Esophagus muscularis mucosa (tissue), 4 donors: ENCODE measurements at regions not wholly inside any gene's neighbourhood (a gene's known extent, or its start where the extent isn't known, plus 50 kb on each side); places are given as distances from the start of the nearest gene placed in this dataset.

Experiments used
- DNase-seq: peaks from one replicate; pipeline ENCODE4 v3.0.0-alpha.2; 2017; ENCODE audit errors: extremely low spot score
- H3K27ac ChIP-seq, 4 donors: fragments of 200-600 bp; sonication (generic); replicated peaks in 1 of 4; 1 replicate in 3 of 4; 2 replicates in 1 of 4; pipeline ENCODE4 v1.5.1; 2016 to 2019; ENCODE audit warnings: mild to moderate bottlenecking in 1 of 4
- H3K27me3 ChIP-seq, 4 donors: fragments of 200-600 bp; sonication (generic); one replicate each; pipeline versions ENCODE4 v1.5.1 to v1.6.0; 2016 to 2019
- H3K36me3 ChIP-seq, 4 donors: fragments of 200-600 bp; sonication (generic); one replicate each; pipeline ENCODE4 v1.5.1; 2016 to 2019
- H3K4me1 ChIP-seq, 4 donors: fragments of 200-600 bp; sonication (generic); one replicate each; pipeline ENCODE4 v1.5.1; 2016 to 2019
- H3K4me3 ChIP-seq, 4 donors: fragments of 200-600 bp; sonication (generic); 1 replicate in 2 of 4; 2 replicates in 2 of 4; pipeline ENCODE4 v1.5.1; 2016 to 2019; ENCODE audit warnings: mild to moderate bottlenecking in 4 of 4, moderate library complexity in 1 of 4
- H3K9me3 ChIP-seq, 4 donors: fragments of 200-600 bp; sonication (generic); 1 replicate in 3 of 4; 2 replicates in 1 of 4; pipeline ENCODE4 v1.5.1; 2016 to 2019
- EP300 ChIP-seq: sonication (generic); formaldehyde crosslinking; IDR thresholded peaks from one replicate; pipeline ENCODE4 v1.6.1; 2017; ENCODE audit warnings: antibody characterized with exemption
- POLR2A ChIP-seq: fragments of 450-650 bp; IDR thresholded peaks from one replicate; pipeline ENCODE4 v1.6.1; 2017; ENCODE audit warnings: antibody characterized with exemption, moderate library complexity, mild to moderate bottlenecking, low read depth
- POLR2AphosphoS5 ChIP-seq, 2 donors: sonication (generic); formaldehyde crosslinking; IDR thresholded peaks; one replicate each; pipeline ENCODE4 v1.6.1; 2017; ENCODE audit warnings: antibody characterized with exemption in 2 of 2
- WGBS: methylation state at CpG from one replicate; pipeline ENCODE4 v1.1.5; 2018; 5-methylcytosine and 5-hydroxymethylcytosine counted together
- intact Hi-C: fragments of 100-400 bp; cut with DNase I; formaldehyde crosslinking; loops from one replicate; pipeline ENCODE4 v1.15.1; 2023
- TF ChIP-seq, protein P1 (sequence below), 3 experiments: fragments of 200-600 bp in 2 of 3; fragments of 450-650 bp in 1 of 3; sonication (generic) in 2 of 3; IDR thresholded peaks; one replicate each; pipeline ENCODE4 v1.5.1; 2017 to 2019; ENCODE audit warnings: antibody characterized with exemption in 3 of 3, mild to moderate bottlenecking in 2 of 3, moderate library complexity in 1 of 3

DNA sequence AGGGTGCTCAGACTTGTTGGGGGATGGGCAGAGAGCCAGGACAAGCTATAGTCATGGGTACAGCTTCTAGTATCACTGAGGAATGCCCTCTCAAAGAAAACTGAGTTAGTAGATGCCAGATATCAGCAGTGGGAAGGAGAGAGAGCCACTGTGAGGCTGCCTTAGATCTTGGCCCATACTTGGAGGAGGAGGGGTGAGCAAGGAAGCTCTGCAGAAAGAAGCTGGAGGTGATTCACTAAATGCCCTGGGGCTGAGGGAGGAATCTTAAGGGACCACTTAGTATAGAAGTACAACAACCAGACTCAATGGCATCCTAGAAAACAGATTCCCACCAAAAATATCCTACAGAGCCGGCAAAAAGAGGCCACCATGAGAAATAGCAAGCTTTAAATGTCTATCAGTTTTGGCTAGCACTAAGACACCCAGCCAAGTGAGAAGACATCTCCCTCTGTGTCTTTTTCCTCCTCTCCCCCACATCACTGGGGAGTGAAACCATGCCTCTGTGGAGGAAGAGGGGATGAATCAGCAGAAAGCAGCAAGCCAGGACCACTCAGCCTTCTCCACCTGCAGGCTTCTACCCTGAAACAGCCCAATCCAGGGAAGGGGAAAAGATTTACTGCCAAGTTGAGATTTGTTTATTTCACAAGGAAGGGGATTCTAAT is 282.5 kb upstream of the STT3B start:
- H3K4me3 ChIP-seq, result no peak overlapping the region
- H3K27ac ChIP-seq, result no peak overlapping the region
- H3K4me1 ChIP-seq, result no peaks in the 10 kb centered on the region
- no peaks in the 10 kb centered on the region for H3K36me3 ChIP-seq
- DNase-seq, result peak; percentile 78
- H3K27me3 ChIP-seq, result no peaks in the 10 kb centered on the region
- H3K9me3 ChIP-seq, result no peaks in the 10 kb centered on the region
- intact Hi-C loops, result no loop called here
- 88% methylated on average over 1 of the region's 1 CpG for WGBS
- no peak for TF ChIP-seq POLR2AphosphoS5 (IDR thresholded peaks at IDR 0.05)
- TF ChIP-seq POLR2A, result no peak
- TF ChIP-seq, protein P1, sequence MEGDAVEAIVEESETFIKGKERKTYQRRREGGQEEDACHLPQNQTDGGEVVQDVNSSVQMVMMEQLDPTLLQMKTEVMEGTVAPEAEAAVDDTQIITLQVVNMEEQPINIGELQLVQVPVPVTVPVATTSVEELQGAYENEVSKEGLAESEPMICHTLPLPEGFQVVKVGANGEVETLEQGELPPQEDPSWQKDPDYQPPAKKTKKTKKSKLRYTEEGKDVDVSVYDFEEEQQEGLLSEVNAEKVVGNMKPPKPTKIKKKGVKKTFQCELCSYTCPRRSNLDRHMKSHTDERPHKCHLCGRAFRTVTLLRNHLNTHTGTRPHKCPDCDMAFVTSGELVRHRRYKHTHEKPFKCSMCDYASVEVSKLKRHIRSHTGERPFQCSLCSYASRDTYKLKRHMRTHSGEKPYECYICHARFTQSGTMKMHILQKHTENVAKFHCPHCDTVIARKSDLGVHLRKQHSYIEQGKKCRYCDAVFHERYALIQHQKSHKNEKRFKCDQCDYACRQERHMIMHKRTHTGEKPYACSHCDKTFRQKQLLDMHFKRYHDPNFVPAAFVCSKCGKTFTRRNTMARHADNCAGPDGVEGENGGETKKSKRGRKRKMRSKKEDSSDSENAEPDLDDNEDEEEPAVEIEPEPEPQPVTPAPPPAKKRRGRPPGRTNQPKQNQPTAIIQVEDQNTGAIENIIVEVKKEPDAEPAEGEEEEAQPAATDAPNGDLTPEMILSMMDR (IDR thresholded peaks at IDR 0.05), result no peak
- TF ChIP-seq EP300, result no peak

DNA sequence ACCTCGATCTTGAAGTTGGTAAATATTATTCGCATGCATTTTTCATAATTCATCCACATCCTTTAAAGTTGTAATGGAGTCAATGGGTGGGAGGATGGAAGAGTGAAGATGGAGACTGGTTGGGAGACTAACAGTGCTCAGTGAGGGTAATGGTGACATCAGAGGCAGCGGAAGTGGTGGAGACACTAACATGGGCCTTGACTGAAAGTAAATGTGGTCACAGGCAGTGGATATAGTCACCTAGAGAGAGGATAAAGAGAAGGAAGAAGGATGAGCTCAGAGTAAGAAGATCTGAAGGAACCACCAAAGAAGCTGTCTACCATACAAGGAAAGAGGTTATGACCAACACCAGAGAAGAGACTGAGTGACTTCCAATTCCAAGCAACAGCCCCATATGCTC is 281.6 kb upstream of the STT3B start:
- no peaks in the 10 kb centered on the region for H3K9me3 ChIP-seq
- peak; percentile 55 for DNase-seq
- no peak overlapping the region for H3K4me3 ChIP-seq
- no peaks in the 10 kb centered on the region for H3K27me3 ChIP-seq
- intact Hi-C loops, result no loop called here
- no peaks in the 10 kb centered on the region for H3K36me3 ChIP-seq
- WGBS, result 97% methylated on average over 3 of the region's 3 CpGs
- no peaks in the 10 kb centered on the region for H3K4me1 ChIP-seq
- no peak for TF ChIP-seq POLR2A
- TF ChIP-seq POLR2AphosphoS5 (IDR thresholded peaks at IDR 0.05), result no peak
- no peak for TF ChIP-seq EP300
- TF ChIP-seq, protein P1 (IDR thresholded peaks at IDR 0.05), result no peak
- no peak overlapping the region for H3K27ac ChIP-seq

DNA sequence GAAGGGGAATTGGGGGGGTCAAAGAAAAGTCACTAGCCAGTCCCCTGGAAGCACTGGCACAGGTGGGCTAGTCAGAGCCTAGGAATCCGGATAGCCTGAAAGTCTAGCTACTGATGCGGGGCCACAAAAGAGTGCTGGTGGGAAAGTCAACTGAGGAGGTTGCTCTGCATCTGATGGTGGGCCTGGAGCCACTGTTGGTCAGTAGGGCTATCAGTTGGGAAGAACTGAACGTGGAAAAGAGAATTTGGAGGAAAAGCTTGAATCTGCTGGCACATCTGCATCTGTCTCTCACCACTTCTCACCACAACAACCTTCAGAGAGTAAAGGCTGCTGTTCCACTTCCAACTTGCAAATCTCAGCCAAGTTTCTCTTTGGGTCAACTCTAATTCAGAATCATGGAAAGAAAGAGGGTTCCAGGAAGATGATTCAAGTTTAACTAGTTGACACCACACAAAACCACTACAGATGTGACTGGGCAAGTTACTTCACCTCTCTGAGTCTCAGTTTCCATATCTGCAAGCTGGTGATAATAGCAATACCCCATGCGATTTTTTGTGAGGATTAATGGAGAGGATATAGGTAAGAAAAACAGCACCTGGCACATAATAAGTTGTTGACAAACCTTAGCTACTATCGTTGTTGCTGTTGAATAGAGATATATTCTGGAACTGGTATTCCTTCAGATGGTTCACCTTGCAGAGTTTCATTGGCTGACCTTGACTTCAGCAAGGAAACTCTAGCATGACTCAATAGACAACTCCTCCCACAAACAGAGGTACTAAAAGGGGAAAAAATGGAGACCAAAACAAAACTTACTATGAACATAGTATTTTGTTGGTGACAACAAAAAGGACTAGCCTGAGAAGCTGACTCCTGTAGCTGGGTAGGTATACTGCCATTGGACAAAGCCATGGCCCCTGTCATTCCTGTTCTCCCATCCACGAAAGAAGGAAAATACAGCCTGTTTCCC is 280.2 kb upstream of the STT3B start:
- no peak overlapping the region for H3K27ac ChIP-seq
- DNase-seq, result peak; percentile 17
- intact Hi-C loops, result no loop called here
- no peak for TF ChIP-seq POLR2AphosphoS5 (IDR thresholded peaks at IDR 0.05)
- no peak for TF ChIP-seq POLR2A
- TF ChIP-seq EP300, result no peak
- TF ChIP-seq, protein P1 (IDR thresholded peaks at IDR 0.05), result no peak
- no peaks in the 10 kb centered on the region for H3K36me3 ChIP-seq
- H3K4me3 ChIP-seq, result no peak overlapping the region
- H3K27me3 ChIP-seq, result no peaks in the 10 kb centered on the region
- WGBS, result 85% methylated on average over 6 of the region's 6 CpGs
- no peaks in the 10 kb centered on the region for H3K9me3 ChIP-seq
- H3K4me1 ChIP-seq, result no peaks in the 10 kb centered on the region

DNA sequence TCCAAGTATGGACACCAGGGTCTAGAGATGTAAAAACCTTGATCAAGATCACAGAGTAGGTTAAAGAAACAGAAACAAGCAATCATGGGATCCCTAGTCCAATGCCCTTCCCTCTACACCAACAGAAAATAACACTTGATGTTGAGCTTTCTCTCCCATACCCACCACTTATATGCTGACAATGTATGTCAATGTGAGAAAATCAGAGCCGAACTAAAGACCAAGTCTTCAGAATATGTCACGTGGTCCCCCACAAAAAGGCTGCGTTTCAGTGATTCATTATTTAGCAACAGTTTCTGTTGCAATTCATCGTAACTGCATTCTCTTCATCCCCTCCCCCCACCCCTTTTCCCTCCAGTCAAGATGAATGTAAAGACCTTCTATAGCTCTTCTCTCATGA is 278.9 kb upstream of the STT3B start:
- 92% methylated on average over 4 of the region's 4 CpGs for WGBS
- Histone ChIP-seq H3K9me3 (no peaks in the 10 kb centered on the region), H3K4me1 (no peaks in the 10 kb centered on the region), H3K27me3 (no peaks in the 10 kb centered on the region), H3K27ac (no peak overlapping the region), H3K4me3 (no peak overlapping the region), H3K36me3 (no peaks in the 10 kb centered on the region)
- DNase-seq, result no peak
- intact Hi-C loops, result no loop called here
- TF ChIP-seq, protein P1 (IDR thresholded peaks at IDR 0.05), result no peak
- no peak for TF ChIP-seq POLR2A
- no peak for TF ChIP-seq EP300
- TF ChIP-seq POLR2AphosphoS5 (IDR thresholded peaks at IDR 0.05), result no peak
